ENCODE measurements at regions not wholly inside any gene's neighbourhood (a gene's known extent, or its start where the extent isn't known, plus 50 kb on each side); places are given as distances from the start of the nearest gene placed in this dataset.
"Not testable (repeated sequence)": the region's sequence is repeated elsewhere in the genome, so short reads cannot be mapped to it uniquely, and the experiment has no call there.

DNA sequence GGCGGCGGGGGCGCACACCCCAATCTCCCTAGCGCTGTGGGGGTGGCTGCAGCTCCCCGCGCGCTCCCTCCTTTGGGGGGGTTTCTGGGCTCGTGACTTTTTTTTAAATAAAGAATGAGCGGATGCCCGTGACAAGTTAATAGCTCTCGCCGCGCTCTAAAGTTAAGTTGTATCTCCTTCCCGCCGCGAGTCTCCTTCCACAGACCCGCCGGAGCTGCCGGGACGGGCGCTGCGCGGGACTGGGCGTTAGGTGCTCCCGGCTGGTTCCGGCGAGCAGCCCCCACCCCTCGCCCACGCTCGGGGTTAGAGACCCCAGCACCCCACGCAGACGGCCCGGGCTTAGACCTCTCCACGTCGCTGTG is 82.6 kb upstream of the HMGA2 start:
- DNase-seq, result no peak

DNA sequence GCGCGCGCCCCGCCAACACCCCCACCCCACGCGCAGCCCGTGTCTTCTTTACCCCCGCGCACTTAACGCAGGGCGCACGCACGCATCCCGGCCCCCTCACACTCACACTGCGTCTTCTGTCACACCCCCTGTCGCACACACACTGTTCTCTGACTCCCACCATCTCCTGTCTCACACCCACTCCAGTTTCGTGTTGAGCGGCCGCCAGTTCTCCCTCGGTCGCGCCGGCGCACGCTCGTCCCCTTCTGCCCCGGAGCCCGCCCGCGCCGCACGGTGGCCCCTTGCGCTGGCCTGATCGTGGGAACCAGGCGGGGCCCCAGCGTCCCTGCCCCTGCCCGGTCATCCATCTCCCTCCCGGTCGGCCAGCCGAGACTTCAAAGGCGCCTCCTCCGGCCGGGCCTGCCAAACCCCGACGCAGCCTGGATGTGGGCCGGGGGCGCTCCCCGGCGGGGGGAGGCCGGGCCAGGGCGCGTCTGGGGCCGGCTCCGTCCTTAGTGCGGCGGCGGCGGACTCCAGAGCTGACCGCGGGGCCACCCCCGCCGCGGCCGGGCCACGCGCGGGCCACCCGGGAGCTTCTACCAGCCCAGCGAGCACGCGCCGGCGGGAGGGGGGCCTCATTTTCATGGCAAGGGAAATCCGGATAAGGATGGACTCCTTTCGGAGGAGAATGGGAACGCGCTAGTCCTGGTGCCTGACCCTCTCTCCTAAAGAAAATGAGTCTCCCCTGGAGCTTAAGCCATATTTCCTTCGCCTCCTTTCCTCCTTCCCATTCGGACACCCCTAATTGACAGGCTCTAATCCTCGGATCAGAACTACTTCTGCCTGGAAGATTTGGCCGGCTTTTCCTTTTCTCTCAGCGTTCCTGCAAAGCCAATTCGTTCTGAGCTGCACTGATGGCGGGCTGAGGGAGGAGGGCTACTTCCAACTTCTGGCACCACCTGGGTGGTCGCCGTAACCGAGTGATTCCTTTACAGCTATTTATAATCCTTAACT is 82.0 kb upstream of the HMGA2 start:
- no peak for DNase-seq

DNA sequence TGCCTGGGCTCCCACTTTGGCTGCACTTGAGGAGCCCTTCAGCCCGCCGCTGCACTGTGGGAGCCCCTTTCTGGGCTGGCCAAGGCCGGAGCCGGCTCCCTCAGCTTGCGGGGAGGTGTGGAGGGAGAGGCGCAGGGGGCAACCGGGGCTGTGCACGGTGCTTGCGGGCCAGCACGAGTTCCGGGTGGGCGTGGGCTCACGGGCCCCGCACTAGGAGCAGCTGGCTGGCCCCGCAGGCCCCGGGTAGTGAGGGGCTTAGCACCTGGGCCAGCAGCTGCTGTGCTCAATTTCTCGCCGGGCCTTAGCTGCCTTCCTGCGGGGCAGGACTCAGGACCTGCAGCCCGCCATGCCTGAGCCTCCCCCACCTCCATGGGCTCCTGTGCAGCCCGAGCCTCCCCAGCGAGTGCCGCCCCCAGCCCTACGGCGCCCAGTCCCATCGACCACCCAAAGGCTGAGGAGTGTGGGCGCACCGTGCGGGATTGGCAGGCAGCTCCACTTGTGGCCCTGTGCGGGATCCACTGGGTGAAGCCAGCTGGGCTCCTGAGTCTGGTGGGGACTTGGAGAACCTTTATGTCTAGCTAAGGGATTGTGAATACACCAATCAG is 79.9 kb upstream of the HMGA2 start:
- DNase-seq, result not testable (repeated sequence)

DNA sequence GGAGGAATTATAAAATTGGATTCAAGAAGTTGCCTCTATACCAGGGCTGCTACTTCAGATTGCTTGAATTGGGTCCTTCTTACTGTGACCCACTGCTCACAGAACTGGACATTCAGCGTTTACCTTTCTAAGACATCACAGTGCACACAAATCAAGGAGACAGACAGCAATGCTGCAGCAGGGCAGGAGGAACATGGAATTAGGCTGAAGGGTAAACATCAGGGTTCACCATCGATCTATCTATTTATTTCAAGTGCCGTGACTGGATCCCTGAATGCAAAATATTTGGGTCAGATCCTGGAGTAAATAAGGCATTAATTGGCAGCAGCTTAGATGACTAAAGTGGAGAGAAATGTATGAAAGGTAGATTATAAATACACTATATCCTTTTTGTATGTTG is 76.9 kb upstream of the HMGA2 start:
- no peak for DNase-seq

DNA sequence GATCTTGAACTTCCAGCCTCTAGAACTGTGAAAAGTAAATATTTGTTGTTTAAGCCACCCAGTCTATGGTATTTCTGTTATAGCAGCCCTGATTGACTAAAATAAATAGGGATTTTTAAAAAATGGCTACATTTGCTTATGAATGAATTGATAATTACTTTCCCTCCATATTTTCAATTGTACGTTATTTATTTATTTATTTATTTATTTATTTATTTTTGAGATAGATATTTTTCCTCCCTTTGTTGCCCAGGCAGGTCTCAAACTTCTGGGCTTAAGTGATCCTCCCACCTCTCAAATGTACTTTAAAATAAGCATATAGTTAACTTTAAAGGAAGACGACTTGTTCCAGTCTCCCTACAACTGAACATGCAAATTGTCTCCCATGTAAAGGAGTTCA is 76.0 kb upstream of the HMGA2 start:
- no peak for DNase-seq

DNA sequence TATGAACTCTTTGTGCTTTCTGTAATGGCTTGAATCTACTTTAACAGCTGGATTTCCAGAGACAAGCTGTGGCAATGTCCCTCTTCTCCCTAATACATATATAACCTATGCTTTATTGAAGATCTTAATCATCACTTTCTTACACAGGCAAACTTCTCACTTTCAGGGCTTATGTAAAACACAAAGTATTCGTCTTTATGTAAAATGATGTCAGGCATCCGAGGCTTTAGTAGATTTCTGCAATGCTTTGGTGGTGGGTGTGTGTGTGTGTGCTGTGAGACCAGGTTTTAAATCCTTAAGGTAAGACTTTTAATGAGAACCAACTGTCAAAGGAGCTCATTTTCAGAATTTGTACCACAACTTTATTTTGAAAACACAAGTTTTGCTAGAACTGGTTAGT is 70.0 kb upstream of the HMGA2 start:
- no peak for DNase-seq

DNA sequence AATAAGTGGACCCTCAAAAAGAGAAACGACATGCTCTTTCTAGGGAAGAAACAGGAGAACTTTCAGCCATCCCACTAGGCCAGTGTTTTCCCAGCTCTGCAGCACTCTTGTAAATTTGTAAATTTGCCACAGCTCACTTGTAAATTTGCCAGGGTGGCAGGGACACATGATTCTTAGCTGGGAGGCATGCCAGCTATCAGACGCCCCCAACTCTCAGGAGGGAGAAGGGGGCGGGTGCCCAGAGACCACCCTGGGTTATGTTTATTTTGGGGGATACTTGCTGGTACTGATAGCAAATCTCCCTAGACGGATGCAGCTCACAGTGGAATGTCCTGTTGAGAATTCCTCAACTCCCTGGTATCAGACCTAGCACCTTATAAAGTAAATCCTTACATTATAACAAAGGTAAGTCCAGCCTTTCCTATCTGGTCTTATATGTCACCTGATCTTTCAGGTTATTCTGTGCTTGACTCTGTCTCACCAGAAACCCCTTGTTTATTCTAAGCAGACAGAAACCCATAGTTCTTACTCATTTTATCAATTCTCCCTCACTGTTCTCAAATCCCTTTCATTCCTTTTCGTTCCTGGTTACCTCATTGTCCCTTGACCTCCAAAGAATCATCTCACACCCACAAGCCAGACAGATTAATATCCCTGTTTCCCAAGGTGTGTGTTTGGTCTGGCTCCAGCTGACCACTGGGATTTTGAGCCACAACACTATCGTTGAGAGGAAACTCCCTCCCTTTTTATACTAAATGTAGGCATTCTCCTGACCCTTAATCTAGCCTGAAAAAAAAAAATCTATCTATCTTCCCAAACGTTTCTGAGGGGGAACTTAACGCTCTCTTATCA is 69.3 kb upstream of the HMGA2 start:
- no peak for DNase-seq

DNA sequence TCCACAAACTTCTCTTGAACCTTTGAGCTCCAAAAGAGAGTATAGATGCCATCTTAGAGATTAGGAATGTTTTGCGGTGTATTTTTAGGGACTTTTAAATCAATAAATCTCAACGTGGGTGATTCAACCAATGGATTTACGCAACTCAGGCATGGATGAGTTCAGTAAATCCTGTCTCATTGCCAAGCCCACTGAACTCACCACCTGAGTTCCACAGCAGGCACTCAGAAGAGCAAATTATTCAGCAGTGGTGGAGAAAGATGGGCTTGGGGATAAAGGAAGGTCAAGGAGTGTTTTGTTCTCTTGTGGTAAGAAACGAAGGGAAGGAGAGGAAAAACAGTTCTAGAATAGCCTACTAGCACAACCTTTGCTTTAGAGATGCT is 68.7 kb upstream of the HMGA2 start:
- DNase-seq, result no peak

DNA sequence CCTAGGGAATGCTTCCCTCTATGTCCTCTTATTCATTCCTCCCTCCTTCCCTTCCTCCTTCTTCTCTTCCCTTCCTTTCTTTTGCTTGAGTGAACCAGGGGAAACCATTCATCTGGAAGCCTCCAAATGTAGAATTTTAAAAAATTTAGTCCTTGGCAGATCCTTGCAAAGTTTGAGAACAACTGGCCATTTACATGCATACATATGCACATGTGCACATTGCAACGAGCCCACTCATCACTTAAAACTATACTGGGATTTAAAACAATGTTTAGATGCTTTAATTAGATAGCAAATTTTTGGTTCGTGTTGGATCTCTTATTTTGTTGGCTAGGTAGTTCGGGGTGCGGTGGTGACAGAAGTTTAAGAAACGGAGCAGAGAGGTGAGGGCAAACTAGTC is 68.0 kb upstream of the HMGA2 start:
- no peak for DNase-seq

DNA sequence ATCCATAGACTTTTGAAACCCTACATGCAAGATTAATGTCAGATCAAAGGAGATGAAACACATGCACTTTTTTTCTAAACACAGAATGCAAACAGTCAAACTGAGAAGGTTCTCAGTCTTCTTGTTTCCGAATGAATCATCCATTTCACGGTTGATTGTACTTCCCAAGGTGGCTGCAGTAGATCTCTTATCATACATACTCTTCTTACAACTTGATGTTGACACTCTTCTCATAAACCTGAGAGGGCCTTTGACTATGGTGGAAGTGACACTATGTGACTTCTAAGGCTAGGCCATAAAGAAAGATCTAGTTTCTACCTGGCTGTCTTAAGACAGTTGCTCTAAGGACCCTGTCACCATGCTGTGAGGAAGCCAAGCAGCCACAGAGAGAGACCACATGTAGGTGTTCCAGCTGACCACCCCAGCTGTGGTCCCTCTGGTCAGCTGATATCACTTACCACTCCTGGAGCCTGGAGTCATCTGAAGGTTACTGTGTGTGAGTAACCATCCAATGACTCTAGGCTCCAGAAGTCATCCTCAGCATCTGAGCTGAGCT is 67.2 kb upstream of the HMGA2 start:
- no peak for DNase-seq

DNA sequence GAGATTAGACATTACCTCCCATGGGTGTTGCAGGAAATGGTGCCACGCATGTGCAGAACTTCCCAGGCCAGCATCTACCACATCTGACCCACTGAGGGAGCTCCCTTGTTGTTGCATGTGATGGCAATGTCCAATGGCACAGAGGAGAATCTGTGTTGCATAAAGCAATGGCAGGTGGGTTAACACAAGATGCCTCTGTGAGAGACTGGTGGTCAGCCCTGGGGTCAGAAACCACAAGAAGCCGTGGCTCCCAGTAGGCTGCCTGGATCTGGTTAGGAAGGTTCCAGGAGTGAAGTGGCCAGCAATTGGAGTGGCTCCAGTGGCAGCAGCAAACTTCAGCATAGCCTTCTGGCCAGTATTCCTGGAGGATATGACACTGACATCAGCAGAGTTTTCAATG is 65.9 kb upstream of the HMGA2 start:
- DNase-seq, result no peak

DNA sequence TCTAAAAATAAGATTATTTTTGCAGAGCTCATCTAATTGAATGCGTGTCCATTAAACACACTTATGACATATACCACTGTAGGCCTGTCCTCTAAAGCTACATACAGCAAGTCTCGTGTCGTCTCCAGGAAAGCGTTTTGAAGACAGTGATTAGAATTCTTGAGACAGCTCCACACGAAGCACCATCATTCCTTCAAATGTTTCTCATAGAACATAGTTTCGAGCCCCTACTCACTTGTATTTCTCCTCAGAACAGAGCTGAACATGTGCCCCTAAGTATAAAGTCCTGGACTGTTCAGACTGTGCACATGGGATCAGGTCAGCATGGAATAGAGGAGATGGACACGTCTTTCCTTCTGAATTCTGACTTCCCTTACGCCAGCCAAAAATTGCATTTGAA is 64.5 kb upstream of the HMGA2 start:
- DNase-seq, result no peak

DNA sequence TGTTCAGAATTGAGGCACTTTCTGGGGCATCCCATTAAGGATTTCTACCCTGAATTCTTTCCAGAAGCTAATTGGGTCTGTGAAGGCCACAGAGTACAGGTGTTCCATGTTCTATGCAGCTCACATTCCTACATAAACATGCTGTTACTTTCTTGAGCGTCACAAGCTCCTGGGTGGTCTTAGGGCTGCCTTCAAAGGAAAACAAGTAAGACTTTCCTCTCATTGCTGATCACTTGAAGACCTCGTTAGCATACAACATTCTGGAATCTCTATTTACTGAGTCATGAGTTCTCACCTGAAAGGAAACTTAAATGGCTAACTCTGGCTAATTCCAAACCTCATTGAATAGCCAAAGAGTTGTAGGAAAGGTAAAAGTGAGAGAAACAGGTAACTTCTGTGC is 63.0 kb upstream of the HMGA2 start:
- DNase-seq, result no peak

DNA sequence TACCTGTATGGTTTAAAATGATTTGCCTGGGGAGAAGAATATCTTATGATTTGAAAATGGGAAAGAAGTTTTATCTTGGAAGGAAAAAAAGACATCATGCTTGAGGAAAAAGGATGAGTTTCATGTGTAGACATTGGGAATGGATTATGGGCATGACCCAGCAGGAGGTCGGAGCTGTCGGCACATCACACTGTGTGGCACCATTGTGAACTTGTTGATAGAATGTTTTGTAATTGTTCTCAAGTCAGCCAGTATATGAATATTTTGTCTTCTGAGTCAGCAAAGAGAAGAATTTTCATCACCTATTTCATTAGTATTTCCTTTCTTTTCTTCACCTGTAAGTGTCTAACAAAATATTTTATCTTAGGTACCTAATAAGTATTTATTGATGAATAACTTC is 60.0 kb upstream of the HMGA2 start:
- DNase-seq, result no peak

DNA sequence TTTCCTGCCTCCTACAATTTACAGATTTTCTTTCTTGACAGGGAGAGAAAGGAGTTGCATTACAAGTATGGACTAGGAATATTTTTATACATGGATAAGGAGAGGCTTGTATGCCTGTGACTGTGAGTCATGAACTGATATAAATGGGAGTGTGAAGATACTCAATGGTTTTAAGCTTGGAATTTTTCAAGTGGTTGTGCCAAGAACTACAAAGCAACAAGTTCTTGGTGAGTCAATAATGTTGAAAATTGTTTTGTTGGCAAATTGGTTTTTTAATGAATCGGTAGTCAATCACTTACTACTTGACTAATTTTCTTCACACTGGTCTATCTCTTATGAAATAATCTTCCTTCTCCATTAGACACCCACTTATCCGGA is 58.9 kb upstream of the HMGA2 start:
- no peak for DNase-seq

DNA sequence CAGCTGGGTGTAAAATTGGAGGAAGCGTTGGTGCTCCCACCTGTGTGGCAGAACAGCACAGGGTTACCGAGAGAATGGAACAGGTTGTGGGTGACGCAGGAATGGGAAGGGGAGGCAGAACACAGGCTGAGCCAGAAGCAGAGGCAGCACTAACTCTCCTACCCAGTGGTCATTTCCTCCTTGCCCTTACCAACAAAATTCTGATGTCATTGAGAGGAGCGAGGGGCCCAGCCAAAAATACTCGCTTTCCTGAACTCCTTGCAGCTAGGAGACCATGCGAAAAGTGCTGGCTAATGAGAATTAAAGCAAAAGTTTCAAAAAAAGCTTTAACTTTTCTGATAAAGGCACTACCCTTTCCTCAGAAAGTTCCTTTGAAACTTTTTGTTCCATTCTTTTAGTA is 54.4 kb upstream of the HMGA2 start:
- DNase-seq, result no peak

All from NCI-H2081 (cell line).